Omental fat pad (tissue), 3 donors: ENCODE measurements at regions not wholly inside any gene's neighbourhood (a gene's known extent, or its start where the extent isn't known, plus 50 kb on each side); places are given as distances from the start of the nearest gene placed in this dataset.
"Not testable (repeated sequence)": the region's sequence is repeated elsewhere in the genome, so short reads cannot be mapped to it uniquely, and the experiment has no call there.

Experiments
- ATAC-seq: fragments of 150-250 bp; one replicate; pipeline ENCODE4 v1.9.1; 2016; ENCODE audit warnings: mild to moderate bottlenecking, moderate library complexity; ENCODE audit not compliant: low FRiP score
- DNase-seq: peaks from one replicate; pipeline ENCODE4 v3.0.0-alpha.2; 2019; ENCODE audit warnings: low spot score
- TF ChIP-seq, protein P1 (sequence below), 3 donors: fragments of 450-650 bp; IDR thresholded peaks; one replicate each; pipeline ENCODE4 v1.5.1; 2016 to 2017; ENCODE audit warnings: antibody characterized with exemption in 3 of 3, mild to moderate bottlenecking in 3 of 3, moderate library complexity in 2 of 3

- TF ChIP-seq, protein P1, sequence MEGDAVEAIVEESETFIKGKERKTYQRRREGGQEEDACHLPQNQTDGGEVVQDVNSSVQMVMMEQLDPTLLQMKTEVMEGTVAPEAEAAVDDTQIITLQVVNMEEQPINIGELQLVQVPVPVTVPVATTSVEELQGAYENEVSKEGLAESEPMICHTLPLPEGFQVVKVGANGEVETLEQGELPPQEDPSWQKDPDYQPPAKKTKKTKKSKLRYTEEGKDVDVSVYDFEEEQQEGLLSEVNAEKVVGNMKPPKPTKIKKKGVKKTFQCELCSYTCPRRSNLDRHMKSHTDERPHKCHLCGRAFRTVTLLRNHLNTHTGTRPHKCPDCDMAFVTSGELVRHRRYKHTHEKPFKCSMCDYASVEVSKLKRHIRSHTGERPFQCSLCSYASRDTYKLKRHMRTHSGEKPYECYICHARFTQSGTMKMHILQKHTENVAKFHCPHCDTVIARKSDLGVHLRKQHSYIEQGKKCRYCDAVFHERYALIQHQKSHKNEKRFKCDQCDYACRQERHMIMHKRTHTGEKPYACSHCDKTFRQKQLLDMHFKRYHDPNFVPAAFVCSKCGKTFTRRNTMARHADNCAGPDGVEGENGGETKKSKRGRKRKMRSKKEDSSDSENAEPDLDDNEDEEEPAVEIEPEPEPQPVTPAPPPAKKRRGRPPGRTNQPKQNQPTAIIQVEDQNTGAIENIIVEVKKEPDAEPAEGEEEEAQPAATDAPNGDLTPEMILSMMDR (IDR thresholded peaks at IDR 0.05) = no peak
- DNase-seq = no peak
- no peak for ATAC-seq
Measured at GRCh38 chr11:33948494-33948893, 56.6 kb upstream of the LMO2 start.

GRCh38 chr11:33947918-33948317 lies 56.0 kb upstream of the LMO2 start:
- ATAC-seq, DNase-seq: not testable (repeated sequence)

GRCh38 chr11:33946930-33947329 lies 55.1 kb upstream of the LMO2 start:
- TF ChIP-seq, protein P1 (IDR thresholded peaks at IDR 0.05) = no peak
- DNase-seq (no peak), ATAC-seq (no peak)

DNA sequence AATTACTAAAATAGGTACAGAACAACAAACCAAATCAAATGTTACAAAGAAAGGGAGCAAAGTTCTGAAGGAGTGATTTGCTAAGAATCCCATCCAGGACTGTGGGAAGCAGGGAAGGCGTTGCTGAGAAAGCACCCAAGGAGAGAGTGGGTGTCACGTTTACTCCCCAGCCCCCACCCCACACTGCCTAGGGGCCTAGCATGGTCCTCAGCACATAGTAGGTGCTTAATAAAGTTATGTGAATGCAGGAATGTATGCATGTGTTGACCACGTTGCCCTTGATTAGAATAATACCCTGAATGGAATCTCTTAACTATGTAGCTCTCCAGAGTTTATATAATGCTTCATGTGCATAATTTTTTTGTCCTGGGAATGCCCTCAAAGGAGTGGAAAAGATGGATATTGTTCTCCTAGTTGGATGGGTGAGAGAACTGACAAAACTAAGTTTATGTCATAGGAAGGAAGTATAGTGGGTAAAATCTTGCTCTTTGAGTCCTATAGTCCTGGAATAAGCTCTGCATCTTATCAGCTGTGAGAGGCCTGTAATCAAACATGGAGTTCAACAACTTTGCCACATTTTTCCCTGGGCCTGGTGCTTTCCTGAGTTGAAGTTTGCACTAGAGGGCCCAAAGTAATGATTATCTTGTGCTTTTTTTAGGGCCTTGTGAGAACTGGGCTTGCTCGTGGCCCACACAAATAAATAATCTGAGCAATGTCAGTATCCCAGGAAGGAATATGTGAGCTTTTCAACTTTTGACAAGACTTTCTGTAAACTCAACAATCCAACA lies 53.8 kb upstream of the LMO2 start:
- TF ChIP-seq, protein P1 (IDR thresholded peaks at IDR 0.05) = no peak
- ATAC-seq = no peak
- DNase-seq = no peak

GRCh38 chr11:33944693-33945424 lies 53.0 kb upstream of the LMO2 start:
- ATAC-seq (no peak), DNase-seq (no peak)
- TF ChIP-seq, protein P1 (IDR thresholded peaks at IDR 0.05) = no peak

DNA sequence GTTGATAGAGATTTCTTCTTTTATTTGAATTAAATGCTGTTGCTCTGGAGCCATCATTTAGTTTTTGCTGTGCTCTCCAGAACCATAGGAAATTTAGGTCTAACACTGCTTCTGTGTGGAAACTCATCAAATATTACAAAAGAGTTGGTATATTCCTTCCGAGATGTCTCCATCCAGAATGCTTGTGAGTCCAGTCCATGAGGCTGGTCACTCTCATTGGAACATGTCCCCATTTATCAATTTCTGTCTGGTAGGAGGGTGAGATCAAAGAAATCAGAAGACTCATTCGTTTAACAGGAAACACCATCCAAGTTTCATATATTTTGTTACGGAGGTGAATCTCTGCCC lies 52.4 kb upstream of the LMO2 start:
- ATAC-seq (no peak), DNase-seq (no peak)
- TF ChIP-seq, protein P1 (IDR thresholded peaks at IDR 0.05) = no peak

DNA sequence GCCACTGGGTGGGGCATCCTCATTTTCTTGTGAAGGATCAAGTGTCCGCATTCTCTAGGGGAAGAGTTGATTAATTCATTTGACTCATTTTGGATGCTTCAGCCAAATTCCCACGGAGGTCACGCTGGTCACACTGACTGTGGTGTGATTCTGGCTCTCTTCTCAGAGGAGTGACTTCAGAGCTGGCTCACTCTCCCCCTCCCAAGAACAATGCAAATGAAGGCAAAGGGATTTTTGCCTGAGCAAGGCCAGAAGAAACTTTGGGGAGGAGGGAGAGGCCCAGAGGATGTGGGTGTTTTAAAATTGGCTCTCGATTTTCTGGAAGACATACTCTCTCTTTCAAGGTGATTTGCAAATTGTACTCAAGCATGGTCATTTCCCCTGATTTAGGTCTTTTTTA lies 51.1 kb upstream of the LMO2 start:
- DNase-seq (no peak), ATAC-seq (peak; percentile 69)
- TF ChIP-seq, protein P1 (IDR thresholded peaks at IDR 0.05) = no peak
